SU-DHL-6 (cell line): ENCODE measurements at regions not wholly inside any gene's neighbourhood (a gene's known extent, or its start where the extent isn't known, plus 50 kb on each side); places are given as distances from the start of the nearest gene placed in this dataset.

Source experiments
- H2AFZ ChIP-seq: fragments of 200-600 bp; sonication (generic); 2 replicates; pipeline ENCODE4 v1.6.1; 2014; ENCODE audit warnings: low read depth, mild to moderate bottlenecking, moderate library complexity, mixed read lengths, antibody characterized with exemption, low read length; ENCODE audit not compliant: severe bottlenecking
- H3F3A ChIP-seq: fragments of 200-600 bp; shearing (Covaris generic); 2 replicates; pipeline ENCODE4 v1.6.0; 2016; ENCODE audit warnings: antibody characterized with exemption, mild to moderate bottlenecking; ENCODE audit not compliant: insufficient read depth
- H3K27ac ChIP-seq: fragments of 200-600 bp; sonication (generic); 2 replicates; pipeline ENCODE4 v1.5.1; 2016; ENCODE audit warnings: low read depth, mild to moderate bottlenecking, low read length, moderate library complexity, mixed read lengths
- H3K27me3 ChIP-seq: fragments of 200-600 bp; sonication (generic), shearing (Covaris generic); 2 replicates; pipeline ENCODE4 v1.6.0; 2014; ENCODE audit warnings: mild to moderate bottlenecking, low read length
- H3K36me3 ChIP-seq: fragments of 200-600 bp; sonication (generic); 2 replicates; pipeline ENCODE4 v1.6.1; 2014; ENCODE audit warnings: mild to moderate bottlenecking, low read length, mixed read lengths
- H3K4me2 ChIP-seq: fragments of 300-600, 200-600 bp; shearing (Covaris generic), sonication (generic); 2 replicates; pipeline ENCODE4 v1.6.0; 2014; ENCODE audit warnings: low read length, low read depth, mild to moderate bottlenecking; ENCODE audit not compliant: poor library complexity, severe bottlenecking
- H3K4me3 ChIP-seq: fragments of 200-600 bp; sonication (generic); 2 replicates; pipeline ENCODE4 v1.5.1; 2014; ENCODE audit warnings: antibody characterized with exemption, low read length, mild to moderate bottlenecking, mixed read lengths; ENCODE audit not compliant: insufficient read depth, poor library complexity, severe bottlenecking
- H3K79me2 ChIP-seq: fragments of 200-600 bp; sonication (generic); 2 replicates; pipeline ENCODE4 v1.6.1; 2014; ENCODE audit warnings: mild to moderate bottlenecking, low read length, moderate library complexity; ENCODE audit not compliant: insufficient read depth
- H3K9ac ChIP-seq: fragments of 200-600 bp; sonication (generic); 2 replicates; pipeline ENCODE4 v1.7.0; 2014; ENCODE audit warnings: mild to moderate bottlenecking, low read length
- H3K9me2 ChIP-seq: fragments of 200-600 bp; sonication (generic); replicated peaks from 2 replicates; pipeline ENCODE4 v1.6.1; 2014; ENCODE audit warnings: low read length; ENCODE audit not compliant: insufficient read depth
- H3K9me3 ChIP-seq: fragments of 200-600 bp; sonication (generic); 2 replicates; pipeline ENCODE4 v1.6.1; 2014; ENCODE audit warnings: low read length, mixed read lengths; ENCODE audit not compliant: insufficient read depth
- H4K20me1 ChIP-seq: fragments of 200-600 bp; sonication (generic); 2 replicates; pipeline ENCODE4 v1.6.1; 2014; ENCODE audit warnings: low read depth, mild to moderate bottlenecking, antibody characterized with exemption, low read length, moderate library complexity, mixed read lengths
- CTCF ChIP-seq: fragments of 200-600 bp; sonication (generic); IDR thresholded peaks from one replicate; pipeline ENCODE4 v1.5.1; 2017; ENCODE audit warnings: antibody characterized with exemption, mild to moderate bottlenecking, low read length, moderate library complexity; ENCODE audit not compliant: insufficient read depth, poor library complexity, severe bottlenecking
- EZH2phosphoT487 ChIP-seq: fragments of 200-600 bp; sonication (generic), shearing (Covaris generic); conservative IDR thresholded peaks from 2 replicates; pipeline ENCODE4 v1.6.1; 2018; ENCODE audit warnings: mild to moderate bottlenecking, antibody characterized with exemption, low read length, moderate library complexity, mixed read lengths

DNA sequence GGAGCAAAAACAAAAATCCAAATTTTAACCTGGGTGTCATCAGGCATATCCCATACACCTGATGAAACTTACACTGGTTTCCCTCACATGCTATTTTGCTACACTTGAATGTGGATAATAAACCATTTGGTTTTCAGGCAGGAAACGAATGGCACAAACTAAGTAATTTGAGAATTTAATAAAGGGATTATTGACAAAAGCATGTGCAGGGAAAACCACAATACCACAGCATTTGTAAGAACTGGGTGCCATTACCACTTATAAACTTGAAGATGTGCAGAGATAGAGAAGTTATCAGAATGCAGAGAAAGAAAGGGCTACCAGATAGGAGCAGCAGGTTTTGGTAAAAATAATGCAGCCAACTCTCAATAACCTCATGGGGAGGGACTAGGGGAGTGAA lies 151.2 kb downstream of the RFX6 start:
- Histone ChIP-seq H3K36me3 (no peaks in the 10 kb centered on the region), H3K4me3 (no peak overlapping the region), H3K4me2 (no peak overlapping the region), H2AFZ (no peak overlapping the region), H3K9me2 (no peaks in the 10 kb centered on the region), H3K27me3 (no peaks in the 10 kb centered on the region), H3K27ac (no peak overlapping the region), H3K79me2 (no peaks in the 10 kb centered on the region), H3K9ac (no peak overlapping the region), H3K9me3 (no peaks in the 10 kb centered on the region), H3F3A (no peaks in the 10 kb centered on the region), H4K20me1 (no peaks in the 10 kb centered on the region)
- no peak for TF ChIP-seq EZH2phosphoT487
- no peak for TF ChIP-seq CTCF

- Histone ChIP-seq H3K36me3 (no peaks in the 10 kb centered on the region), H3F3A (no peaks in the 10 kb centered on the region)
- no peak for TF ChIP-seq EZH2phosphoT487
- no peak for TF ChIP-seq CTCF
Observed at GRCh38 chr6:117034547-117034946, 157.5 kb downstream of the RFX6 start.

GRCh38 chr6:117034971-117035370 lies 157.9 kb downstream of the RFX6 start:
- H3K27ac ChIP-seq: no peak overlapping the region
- H3K9ac ChIP-seq: no peak overlapping the region
- no peaks in the 10 kb centered on the region for H4K20me1 ChIP-seq
- no peaks in the 10 kb centered on the region for H3K9me2 ChIP-seq
- no peaks in the 10 kb centered on the region for H3K79me2 ChIP-seq
- H3K27me3 ChIP-seq: no peaks in the 10 kb centered on the region
- no peak overlapping the region for H3K4me2 ChIP-seq
- no peak overlapping the region for H3K4me3 ChIP-seq
- TF ChIP-seq EZH2phosphoT487: no peak
- no peaks in the 10 kb centered on the region for H3K9me3 ChIP-seq
- H2AFZ ChIP-seq: no peak overlapping the region
- no peaks in the 10 kb centered on the region for H3K36me3 ChIP-seq
- no peaks in the 10 kb centered on the region for H3F3A ChIP-seq

More at GRCh38 chr6:117034547-117034946, 157.5 kb downstream of the RFX6 start:
- no peaks in the 10 kb centered on the region for H3K9me3 ChIP-seq
- no peaks in the 10 kb centered on the region for H3K9me2 ChIP-seq
- no peak overlapping the region for H3K9ac ChIP-seq
- no peak overlapping the region for H3K4me3 ChIP-seq
- H3K27ac ChIP-seq: no peak overlapping the region
- H3K79me2 ChIP-seq: no peaks in the 10 kb centered on the region
- no peak overlapping the region for H3K4me2 ChIP-seq
- no peaks in the 10 kb centered on the region for H3K27me3 ChIP-seq
- H4K20me1 ChIP-seq: no peaks in the 10 kb centered on the region
- no peak overlapping the region for H2AFZ ChIP-seq

DNA sequence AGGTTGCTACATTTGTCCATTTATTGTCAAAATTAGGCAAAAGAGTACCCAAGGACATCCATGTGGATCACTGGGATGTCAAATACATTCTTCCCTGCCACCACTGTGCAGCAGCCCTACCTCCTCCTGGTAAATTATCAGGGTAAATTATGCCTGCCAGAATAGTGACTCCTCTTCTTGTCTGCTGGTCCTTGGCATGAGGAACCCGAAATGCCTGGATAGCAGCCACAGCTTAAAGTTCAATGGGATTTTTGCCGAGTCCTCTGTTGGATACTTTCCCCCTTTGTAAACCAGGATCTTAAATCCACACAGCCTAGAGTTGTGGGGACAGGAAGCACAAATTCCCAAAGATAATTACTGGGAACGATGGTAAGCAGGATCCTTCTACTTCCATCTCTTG lies 173.3 kb downstream of the RFX6 start:
- Histone ChIP-seq H3K4me3 (no peak overlapping the region), H3K79me2 (no peaks in the 10 kb centered on the region), H2AFZ (no peak overlapping the region), H3K27me3 (no peaks in the 10 kb centered on the region), H3K36me3 (no peaks in the 10 kb centered on the region), H3K9me3 (no peaks in the 10 kb centered on the region), H3K9me2 (no peaks in the 10 kb centered on the region), H3K27ac (no peak overlapping the region), H3K9ac (no peak overlapping the region), H4K20me1 (no peaks in the 10 kb centered on the region), H3K4me2 (no peak overlapping the region), H3F3A (no peaks in the 10 kb centered on the region)
- TF ChIP-seq EZH2phosphoT487: no peak
- no peak for TF ChIP-seq CTCF
